ENCODE measurements at regions not wholly inside any gene's neighbourhood (a gene's known extent, or its start where the extent isn't known, plus 50 kb on each side); places are given as distances from the start of the nearest gene placed in this dataset.

DNA sequence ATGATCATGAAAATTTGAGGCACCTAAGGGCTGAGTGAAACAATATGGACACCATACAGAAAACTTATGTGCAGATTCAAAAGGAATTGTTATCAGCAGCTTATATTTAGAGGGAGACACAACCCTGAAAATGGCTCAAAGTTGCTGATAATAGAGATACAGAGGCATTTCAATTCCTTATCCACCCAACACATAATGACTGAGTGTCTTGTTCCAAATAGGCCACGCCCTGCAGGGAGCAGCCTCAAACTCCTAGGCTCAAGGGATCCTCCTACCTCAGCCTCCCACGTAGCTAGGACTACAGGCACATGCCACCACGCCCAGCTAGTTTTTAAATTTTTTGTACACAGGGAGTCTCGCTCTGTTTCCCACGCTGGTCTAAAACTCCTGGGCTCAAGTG is 79.0 kb downstream of the LBH start:
- no peak for DNase-seq (ENCODE audit: low spot score)

DNA sequence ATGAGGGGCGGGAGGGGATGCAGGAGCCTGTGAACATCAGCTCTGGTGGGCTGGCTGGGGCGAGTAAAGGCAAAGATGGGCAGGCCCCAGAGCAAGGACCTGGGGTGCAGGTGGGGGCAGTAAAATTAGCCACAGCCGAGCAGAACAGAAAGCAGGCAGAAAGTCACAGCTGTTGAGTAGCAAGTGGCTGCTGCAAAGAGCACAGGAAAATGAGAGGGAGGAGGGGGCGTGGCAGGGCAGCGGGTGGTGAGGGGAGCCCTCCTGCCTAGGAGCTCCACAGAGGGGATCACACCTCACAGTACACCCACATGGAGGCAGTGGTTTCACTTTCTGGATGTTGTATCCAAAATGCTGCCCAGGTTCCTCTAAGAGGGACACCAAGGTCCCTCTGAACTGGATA is 79.6 kb downstream of the LBH start:
- DNase-seq (ENCODE audit: low spot score): no peak

DNA sequence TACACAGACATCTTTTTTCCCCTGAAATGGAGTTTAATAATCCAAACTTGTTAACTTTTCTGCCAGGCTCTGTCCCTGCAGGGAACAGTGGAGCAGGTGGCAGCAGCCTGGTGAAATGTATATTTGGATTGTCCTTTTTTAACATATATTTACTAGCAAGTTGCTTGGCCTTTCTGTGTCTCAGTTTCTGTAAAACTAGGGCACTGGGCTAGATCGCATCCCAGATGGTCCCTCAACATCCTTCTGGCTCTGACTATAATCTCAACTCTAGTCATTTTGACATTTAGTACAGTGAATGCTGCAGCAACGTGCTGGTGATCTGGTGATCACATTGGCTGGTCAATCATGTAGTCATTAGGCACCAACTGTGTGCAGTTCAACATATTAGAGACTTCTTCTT is 80.4 kb downstream of the LBH start:
- DNase-seq (ENCODE audit: low spot score): no peak

DNA sequence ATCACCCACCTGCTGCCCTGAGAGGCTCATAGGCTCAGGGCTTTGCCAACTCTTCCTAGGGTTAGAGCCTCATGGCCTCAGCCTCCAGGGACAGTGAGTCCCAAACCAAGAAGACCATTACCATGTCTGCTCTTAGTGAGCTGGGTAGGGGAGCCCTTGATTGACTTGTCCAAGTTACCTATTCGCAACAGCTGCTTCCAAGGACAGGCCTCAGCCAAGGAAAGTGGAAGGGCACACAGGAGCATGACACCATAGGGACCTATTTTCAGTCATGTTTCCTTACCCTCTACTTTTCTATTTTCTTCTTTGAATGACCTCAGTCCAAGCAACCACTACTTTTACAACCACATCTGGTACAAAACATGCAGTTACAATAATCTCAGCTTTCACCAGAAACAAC is 81.6 kb downstream of the LBH start:
- no peak for DNase-seq (ENCODE audit: low spot score)

DNA sequence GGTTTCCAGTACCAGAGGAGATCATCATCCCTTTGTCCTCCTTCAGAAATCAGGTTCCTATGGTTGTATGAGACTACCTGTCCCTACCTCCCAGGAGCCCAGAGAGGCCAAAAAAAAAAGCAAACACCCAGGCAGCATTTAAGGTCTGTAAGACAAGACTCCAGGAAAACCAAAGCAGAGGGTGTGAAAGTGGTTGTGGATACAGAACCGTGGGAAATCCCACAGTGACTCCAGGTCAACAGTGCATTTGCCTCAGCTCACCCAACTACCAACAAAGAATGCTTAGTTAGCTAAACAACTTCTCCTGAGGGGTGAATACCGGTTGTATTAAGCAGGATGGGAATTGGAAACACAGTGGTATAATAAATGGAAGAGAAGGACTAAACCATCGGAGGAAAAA is 83.6 kb downstream of the LBH start:
- no peak for DNase-seq (ENCODE audit: low spot score)

DNA sequence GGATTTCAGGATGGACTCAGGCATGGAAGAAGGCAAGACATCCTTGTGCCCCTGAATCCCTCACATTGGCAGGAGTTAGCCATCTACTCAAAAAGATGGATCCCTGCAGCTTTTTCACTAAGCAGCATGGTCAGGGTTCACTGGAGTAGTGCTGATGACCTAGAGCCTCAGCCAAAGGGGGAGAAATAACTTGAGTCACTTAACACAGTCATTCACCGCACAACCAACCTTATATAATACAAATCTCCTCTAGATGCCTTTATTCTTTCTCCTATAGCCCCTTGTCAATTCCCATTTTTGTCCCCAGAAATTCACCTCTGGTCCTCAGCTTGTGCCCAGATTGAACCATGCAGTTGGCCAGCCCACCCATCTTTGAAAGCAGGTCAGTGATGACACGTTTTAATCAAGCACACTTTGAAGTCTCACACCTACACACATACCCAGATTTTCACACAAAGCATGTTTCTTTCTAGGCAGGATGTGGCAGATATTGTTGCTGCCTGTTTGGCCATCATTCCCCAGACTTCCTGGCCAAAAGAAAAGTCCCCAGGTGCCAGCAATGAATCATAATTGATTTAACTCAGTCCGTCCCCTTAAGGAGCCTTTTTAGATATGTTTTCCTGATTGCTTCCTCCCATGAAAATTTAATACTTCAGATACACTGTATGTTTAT is 84.2 kb downstream of the LBH start:
- no peak for DNase-seq (ENCODE audit: low spot score)

DNA sequence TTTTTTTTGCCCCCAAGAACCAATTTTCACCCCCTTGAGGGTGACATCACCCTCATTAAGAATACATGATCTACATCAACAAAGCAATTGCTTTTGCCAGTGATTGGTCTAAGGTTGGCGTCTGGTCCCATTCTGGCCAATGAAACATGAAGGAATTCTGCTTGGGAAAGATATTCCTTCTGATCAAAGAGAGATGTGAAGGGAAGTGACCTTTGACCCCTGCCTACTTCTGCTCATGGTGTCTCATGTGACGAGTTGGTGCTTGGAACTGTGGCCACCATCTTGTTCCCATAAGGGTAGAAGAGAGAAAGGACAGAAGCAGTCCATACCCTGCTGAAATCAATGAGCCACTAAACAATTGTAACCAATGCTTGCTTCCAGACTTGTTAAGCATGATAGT is 85.1 kb downstream of the LBH start:
- DNase-seq (ENCODE audit: low spot score): no peak

DNA sequence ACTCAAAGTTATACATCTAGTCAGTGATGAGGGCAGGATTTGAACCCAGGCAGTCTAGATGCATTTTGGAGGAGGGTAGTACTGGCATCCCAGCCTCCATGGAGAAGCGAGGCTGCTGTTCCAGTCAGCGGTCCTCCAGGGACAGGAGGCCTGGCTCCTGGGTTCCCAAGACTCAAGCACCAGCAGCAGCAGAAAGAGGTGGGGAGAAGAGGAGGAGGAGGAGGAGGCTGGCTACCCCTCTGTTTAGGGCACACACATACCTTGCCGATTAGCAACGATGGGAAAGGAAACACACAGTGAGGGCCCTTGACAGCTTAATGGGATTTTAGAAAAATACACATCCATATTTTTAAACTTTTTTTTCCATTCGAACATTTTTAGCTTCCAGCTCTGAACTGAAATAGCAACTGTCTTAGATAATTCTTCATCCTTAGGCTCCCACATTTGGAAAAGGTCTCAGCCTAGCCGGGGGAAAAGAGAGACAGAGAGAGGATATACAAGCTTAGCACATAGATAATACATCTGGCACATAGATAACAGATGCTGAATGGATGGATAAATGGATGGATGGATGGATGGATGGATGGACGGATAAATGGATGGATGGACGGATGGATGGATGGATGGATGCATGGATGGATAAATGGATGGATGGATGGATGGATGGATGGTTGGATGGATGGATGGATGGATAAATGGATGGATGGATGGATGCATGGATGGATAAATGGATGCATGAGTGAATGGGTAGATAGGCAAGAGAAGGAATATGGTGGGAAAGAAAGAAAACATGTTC is 87.9 kb downstream of the LBH start:
- DNase-seq (ENCODE audit: low spot score): no peak

DNA sequence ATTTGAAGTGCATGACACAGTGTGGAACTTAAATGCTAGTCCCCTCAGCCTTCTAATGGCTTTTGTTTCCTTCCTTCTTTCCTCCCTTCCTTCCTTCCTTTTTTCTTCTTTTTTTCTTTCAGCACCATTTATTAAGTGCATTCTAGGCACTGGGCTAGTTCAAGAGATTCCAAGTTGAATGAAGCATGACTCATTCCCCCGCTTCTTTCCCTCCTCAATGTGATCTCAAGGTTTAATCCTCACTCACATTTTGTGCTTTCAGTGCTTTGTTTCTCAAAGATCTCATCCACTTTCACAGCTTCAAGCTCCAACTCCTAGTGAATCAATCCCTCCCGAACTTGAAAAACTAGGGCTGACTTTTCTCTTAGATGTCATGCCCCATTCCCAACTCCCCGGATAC is 90.1 kb downstream of the LBH start:
- DNase-seq (ENCODE audit: low spot score): no peak

DNA sequence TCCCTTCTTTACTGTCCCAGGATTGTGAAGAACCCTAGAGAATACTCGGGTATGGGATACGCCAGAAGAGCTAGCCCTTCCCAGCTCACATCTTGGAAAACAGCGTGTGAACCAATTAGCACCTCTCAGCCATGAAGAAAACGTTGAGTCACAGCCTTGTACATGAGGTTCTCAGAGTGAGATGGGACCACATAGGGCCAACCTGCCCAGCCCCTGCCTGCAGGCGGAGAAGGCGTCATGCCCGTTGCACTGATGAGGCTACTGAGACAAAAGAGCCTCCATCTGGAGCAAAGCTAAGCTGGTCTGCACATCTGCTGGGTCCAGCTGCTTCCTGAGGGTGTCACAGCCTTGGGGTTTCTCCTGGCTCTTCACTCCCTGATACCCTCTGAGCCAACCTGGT is 92.2 kb downstream of the LBH start:
- DNase-seq (ENCODE audit: low spot score): no peak

DNA sequence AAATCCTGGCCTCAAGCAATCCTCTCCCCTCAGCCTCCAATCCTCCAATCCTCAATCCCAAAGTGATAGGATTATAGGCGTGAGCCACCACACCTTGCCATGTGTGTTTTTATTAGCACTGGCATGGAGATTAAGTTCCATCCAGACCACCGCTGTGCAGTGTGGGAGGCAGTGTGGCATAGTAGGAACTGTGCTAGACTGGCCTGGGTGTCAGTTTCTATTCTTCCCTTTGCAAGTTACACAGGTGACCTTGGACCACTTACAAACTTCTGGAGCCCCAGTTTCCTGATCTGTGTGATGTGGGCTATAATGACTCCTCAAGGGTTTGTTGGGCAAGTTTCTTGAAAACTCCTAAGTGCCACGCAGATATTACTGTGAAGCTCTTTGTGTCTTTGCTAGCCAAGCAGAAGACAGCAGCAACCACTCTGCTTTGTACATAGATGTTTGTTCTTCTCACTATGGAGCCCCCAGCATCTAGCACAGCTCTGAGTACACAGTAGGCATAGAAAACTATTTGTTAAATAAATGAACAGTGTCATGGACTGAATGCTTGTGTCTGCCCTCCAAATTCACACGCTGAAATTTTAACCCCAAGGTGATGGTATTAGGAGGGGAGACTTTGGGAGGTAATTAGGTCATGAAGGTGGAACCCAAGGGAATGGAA is 93.0 kb downstream of the LBH start:
- DNase-seq (ENCODE audit: low spot score): no peak

DNA sequence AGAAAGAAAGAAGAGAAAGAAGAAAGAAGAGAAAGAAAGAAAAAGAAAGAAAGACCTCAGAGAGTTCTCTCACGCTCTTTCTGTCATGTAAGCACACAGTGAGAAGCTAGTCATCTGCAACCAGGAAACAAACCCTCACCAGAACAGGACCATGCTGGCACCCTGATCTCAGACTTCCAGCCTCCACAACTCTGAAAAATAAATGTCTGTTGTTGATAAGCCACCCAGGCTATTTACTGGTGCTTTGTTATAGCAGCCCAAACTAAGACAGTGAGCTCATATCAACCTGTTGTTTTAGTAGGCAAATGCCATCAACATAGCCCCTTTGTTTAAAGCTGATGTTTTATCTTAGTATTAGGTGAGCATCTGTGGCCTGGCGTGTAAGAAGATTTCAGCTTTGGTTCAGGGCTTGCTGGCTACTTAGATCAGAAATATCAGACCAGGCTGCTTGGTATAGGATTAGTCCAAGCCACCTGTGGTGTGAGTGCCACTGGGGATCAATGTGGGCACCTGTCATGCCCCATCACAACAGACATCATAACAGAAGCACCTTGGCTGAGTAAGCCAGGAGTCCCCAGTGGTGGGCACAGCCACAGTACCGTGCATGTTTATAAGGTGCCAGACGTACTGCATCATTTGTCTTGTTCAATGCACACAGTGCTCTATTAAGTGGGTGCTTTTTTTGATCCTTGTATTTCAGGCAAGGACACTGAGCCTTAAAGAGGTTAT is 94.4 kb downstream of the LBH start:
- no peak for DNase-seq (ENCODE audit: low spot score)

DNA sequence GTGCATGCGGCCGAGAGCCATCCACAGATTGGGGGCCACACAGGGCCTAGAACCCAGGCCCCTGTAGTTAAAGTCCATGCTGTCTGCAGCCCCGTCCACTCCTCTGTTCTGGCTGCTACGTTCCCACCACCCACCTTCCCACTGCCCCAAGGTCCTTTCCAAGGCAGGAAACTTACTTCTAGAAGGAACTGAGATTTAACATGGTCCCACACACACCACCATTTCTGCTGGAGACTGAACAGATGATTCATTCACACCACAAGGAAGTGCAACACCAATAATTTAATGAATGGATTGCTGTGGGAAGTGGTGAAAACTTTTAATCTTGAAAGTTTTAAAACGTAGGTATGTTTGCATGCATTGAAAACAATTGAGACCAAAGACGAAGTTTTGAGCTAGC is 95.2 kb downstream of the LBH start:
- no peak for DNase-seq (ENCODE audit: low spot score)

DNA sequence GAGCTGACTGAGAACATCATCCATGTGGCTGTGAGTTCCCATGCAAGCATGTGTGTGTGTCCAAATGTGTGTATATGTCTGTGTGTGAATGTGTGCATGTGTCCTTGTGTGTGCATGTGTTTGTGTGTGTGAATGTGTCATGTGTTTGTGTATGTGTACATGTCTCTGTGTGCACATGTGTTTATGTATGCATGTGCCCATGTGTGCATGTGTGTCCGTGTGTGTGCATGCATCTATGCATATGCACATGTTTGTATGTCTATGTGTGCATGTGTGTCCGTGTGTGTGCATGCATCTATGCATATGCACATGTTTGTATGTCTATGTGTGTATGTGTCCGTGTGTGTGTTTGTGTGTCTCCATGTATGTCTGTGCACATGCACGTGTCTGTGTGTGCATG is 99.7 kb downstream of the LBH start:
- no peak for DNase-seq (ENCODE audit: low spot score)

DNA sequence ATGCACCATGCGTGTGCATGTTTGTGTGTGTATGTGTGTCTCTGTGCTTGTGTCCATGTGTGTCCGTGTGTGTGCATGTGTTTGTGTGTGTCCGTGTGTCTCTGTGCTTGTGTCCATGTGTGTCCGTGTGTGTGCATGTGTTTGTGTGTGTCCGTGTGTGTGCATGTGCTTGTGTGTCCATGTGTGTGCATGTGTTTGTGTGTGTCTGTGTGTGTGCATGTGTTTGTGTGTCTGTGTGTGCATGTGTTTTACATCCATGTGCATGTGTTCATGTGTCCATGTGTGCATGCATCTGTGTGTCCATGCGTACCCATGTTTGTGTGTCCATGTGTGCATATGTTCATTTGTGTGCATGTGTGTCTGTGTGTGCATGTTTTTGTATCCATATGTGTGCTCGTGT is 100.5 kb downstream of the LBH start:
- DNase-seq (ENCODE audit: low spot score): no peak

DNA sequence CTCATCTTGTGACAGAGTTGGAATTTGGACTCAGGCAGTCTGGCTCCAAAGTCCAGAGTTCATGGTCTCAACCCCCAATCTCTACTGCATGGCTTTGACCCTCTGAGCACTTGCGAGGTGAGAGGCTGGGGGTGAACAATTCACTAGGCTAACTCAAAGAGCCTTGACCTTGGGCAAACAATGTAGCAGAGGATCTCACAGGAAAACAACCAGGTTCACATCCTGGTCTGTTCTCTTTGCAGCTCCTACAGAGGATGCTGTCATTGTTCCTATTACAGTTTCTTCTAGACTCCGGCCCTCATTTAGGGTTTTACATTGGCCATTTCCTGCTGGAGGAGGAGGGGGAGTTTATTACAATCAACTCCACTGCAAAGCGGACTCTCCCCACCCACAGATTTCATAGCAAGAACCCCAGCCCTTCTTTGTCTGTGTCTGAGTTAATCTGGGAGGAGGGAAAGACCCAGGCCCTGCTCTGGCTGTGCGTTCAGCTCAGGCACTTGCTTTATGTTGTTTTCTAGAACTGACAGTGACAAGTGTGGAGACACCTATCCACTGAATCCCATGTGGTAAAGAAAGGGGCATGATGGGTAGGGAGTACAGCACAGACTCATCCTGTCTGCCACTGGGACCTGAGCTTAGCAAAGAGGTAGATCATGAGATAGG is 101.6 kb downstream of the LBH start:
- DNase-seq (ENCODE audit: low spot score): no peak

DNA sequence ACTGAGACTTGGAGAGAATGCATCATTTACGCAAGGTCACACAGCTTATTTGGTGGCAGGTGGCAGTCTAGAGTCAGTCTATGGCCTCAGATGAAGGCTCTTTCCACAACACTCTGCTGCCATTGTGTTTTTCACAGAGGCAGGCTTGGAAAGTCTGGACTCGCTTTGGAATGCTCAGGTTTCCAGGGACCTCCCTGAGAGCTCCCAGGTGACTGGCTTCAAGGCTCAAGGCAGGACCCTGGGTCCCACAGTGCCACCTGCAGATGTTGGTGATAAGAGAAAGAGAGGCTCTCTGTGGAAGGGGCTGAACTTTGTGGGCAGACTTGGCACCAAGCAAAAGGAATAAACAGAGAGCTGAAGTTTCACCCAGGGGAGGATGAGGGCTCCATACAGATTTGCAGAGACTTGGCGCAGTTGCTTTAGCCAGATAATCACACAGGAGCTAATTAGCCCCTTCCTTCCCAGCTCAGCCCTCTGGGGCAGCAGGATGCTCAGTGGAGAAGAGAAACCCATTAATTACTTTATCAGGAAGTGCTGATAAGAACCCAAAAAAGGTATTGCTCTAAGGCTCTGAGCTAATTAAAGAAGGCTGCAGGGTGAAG is 103.5 kb downstream of the LBH start:
- DNase-seq (ENCODE audit: low spot score): no peak

DNA sequence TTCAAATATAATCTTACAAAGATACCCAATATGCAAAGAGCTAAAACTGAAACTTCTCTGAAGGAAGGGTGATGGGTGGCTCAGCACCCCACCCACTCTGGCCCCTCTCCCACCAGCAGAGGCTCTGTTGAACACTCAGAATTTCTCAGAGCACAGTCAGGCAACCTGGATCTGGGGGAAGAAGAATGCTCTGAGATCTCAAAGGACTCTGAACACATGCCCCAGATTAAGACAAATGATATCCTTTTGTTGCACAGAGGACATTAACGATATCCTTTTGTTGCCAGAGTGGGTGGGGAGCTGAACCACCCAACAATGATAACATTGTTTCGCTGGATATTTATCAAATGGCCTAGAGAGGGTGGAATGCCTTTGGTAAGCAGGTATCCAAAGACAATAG is 104.8 kb downstream of the LBH start:
- no peak for DNase-seq (ENCODE audit: low spot score)

DNA sequence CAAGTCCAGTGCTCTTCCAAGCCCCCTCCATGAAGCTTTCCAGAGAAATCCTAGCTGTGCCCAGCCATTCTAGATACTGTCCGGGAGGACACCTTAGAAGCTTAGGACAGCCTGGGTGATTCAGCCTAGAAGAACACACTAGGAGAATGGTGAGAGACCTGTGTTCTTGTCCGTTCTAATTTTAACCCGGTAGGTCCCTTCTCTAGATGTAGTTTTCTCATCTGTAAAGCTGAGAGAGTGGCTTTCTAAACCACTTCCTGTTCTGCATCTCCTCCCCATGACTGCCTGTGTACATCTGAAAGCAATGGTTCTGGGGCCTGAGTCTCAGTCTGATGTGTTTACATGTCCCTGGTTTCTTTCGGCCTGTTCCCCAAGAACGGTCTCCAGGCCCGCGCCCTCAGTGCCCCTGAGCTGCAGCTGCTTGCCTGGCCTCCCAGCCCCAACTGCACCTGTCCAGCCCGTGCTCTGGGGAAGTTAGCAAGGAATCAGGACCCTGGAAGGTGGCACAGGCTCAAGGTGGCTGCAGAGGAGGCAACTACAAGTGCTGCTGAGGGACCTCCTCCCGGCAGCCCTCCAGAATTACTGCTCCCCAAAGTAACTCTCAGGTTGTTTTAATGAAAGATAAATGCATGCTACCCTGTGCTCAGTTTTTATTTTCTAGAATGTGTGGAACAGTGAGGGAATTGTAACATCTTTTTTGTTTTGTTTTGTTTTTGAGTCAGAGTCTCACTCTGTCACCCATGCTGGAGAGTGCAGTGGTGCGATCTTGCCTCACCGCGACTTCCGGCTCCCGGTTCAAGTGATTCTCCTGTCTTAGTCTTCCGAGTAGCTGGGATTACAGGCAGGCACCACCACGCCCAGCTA is 105.9 kb downstream of the LBH start:
- DNase-seq (ENCODE audit: low spot score): no peak

DNA sequence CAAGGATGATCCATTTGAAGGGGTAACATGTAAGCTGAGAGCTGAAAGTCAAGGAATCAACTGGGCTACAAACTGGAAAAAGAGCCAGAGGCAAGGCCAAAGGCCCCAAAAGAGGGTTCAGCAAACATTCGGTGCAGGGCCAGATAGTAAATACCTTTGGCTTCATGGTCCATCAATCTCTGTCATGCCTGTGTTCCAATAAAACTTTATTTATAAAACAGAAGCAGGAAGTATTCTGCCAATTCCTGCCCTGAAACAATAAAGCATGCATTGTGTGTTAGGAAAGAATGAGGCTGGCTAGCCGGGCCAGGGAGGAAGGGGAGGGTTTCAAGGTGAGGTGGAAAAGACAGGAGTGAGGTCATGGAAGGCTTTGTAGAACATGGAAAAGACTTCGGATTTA is 107.1 kb downstream of the LBH start:
- no peak for DNase-seq (ENCODE audit: low spot score)

DNA sequence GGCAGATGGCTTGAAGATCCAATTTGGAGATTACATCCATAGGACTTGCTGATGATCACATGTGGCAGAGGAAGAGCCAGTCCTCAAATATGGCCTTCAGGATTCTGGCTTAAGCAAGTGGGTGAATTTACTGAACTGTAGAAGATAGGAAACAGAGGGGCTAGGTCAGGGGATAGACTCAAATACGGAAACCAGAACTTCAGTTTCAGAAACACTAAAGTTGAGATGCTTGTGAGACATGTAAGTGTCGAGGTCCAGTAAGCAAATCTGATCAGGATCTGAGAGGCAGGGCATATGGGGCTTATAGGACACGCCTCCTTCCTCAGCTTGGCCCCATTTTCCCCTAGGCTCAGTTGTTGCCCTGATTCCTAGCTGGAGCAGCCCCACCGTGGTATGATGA is 107.7 kb downstream of the LBH start:
- no peak for DNase-seq (ENCODE audit: low spot score)

Data from cerebellar cortex (tissue), 1 donor.